H1 (cell line): ENCODE measurements at regions not wholly inside any gene's neighbourhood (a gene's known extent, or its start where the extent isn't known, plus 50 kb on each side); places are given as distances from the start of the nearest gene placed in this dataset.

Experiments
- CBX8 ChIP-seq: fragments of 300-800, 300-1000 bp; sonication (generic); IDR thresholded peaks from 2 replicates; pipeline ENCODE4 v1.7.1; 2016; ENCODE audit warnings: low read depth, low read length, borderline replicate concordance
- GABPA ChIP-seq: IDR thresholded peaks from 2 replicates; pipeline ENCODE4 v1.6.1; 2011; ENCODE audit warnings: mild to moderate bottlenecking, low read length, moderate library complexity, borderline replicate concordance; ENCODE audit not compliant: insufficient read depth
- NRF1 ChIP-seq: IDR thresholded peaks from 2 replicates; pipeline ENCODE4 v1.6.1; 2011; ENCODE audit warnings: mild to moderate bottlenecking, low read depth, low read length, improper control_type of control experiment
- TF ChIP-seq, protein P1 (sequence below): fragments of 300-600 bp; sonication (generic); IDR thresholded peaks from 2 replicates; pipeline ENCODE4 v1.7.1; 2012; ENCODE audit warnings: low read length, moderate library complexity, mild to moderate bottlenecking, inconsistent platforms; ENCODE audit not compliant: insufficient replicate concordance

DNA sequence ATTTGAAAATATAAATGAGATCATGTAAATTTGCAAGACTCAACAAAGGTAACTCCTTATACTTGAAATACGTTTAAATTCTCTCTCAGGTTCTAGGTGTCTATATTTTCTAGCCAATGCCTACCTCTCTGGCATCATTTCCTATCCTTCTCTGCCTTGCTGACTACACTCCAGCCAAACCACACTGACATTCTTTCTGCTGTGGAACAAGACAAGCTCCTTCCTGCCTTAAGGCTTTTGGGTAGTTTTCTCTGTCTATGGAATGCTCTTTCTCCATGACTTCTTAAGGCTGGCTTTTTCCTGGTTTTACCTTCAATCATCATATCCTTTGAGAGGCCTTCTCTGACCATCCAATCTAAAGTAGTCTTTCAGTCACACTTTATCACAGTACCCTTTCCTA is 201.0 kb downstream of the SPRY1 start (continued):
- TF ChIP-seq, protein P1, sequence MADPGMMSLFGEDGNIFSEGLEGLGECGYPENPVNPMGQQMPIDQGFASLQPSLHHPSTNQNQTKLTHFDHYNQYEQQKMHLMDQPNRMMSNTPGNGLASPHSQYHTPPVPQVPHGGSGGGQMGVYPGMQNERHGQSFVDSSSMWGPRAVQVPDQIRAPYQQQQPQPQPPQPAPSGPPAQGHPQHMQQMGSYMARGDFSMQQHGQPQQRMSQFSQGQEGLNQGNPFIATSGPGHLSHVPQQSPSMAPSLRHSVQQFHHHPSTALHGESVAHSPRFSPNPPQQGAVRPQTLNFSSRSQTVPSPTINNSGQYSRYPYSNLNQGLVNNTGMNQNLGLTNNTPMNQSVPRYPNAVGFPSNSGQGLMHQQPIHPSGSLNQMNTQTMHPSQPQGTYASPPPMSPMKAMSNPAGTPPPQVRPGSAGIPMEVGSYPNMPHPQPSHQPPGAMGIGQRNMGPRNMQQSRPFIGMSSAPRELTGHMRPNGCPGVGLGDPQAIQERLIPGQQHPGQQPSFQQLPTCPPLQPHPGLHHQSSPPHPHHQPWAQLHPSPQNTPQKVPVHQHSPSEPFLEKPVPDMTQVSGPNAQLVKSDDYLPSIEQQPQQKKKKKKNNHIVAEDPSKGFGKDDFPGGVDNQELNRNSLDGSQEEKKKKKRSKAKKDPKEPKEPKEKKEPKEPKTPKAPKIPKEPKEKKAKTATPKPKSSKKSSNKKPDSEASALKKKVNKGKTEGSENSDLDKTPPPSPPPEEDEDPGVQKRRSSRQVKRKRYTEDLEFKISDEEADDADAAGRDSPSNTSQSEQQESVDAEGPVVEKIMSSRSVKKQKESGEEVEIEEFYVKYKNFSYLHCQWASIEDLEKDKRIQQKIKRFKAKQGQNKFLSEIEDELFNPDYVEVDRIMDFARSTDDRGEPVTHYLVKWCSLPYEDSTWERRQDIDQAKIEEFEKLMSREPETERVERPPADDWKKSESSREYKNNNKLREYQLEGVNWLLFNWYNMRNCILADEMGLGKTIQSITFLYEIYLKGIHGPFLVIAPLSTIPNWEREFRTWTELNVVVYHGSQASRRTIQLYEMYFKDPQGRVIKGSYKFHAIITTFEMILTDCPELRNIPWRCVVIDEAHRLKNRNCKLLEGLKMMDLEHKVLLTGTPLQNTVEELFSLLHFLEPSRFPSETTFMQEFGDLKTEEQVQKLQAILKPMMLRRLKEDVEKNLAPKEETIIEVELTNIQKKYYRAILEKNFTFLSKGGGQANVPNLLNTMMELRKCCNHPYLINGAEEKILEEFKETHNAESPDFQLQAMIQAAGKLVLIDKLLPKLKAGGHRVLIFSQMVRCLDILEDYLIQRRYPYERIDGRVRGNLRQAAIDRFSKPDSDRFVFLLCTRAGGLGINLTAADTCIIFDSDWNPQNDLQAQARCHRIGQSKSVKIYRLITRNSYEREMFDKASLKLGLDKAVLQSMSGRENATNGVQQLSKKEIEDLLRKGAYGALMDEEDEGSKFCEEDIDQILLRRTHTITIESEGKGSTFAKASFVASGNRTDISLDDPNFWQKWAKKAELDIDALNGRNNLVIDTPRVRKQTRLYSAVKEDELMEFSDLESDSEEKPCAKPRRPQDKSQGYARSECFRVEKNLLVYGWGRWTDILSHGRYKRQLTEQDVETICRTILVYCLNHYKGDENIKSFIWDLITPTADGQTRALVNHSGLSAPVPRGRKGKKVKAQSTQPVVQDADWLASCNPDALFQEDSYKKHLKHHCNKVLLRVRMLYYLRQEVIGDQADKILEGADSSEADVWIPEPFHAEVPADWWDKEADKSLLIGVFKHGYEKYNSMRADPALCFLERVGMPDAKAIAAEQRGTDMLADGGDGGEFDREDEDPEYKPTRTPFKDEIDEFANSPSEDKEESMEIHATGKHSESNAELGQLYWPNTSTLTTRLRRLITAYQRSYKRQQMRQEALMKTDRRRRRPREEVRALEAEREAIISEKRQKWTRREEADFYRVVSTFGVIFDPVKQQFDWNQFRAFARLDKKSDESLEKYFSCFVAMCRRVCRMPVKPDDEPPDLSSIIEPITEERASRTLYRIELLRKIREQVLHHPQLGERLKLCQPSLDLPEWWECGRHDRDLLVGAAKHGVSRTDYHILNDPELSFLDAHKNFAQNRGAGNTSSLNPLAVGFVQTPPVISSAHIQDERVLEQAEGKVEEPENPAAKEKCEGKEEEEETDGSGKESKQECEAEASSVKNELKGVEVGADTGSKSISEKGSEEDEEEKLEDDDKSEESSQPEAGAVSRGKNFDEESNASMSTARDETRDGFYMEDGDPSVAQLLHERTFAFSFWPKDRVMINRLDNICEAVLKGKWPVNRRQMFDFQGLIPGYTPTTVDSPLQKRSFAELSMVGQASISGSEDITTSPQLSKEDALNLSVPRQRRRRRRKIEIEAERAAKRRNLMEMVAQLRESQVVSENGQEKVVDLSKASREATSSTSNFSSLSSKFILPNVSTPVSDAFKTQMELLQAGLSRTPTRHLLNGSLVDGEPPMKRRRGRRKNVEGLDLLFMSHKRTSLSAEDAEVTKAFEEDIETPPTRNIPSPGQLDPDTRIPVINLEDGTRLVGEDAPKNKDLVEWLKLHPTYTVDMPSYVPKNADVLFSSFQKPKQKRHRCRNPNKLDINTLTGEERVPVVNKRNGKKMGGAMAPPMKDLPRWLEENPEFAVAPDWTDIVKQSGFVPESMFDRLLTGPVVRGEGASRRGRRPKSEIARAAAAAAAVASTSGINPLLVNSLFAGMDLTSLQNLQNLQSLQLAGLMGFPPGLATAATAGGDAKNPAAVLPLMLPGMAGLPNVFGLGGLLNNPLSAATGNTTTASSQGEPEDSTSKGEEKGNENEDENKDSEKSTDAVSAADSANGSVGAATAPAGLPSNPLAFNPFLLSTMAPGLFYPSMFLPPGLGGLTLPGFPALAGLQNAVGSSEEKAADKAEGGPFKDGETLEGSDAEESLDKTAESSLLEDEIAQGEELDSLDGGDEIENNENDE, result no peak
- no peak for TF ChIP-seq NRF1
- TF ChIP-seq GABPA, result no peak
- TF ChIP-seq CBX8, result no peak
